ENCODE measurements at regions not wholly inside any gene's neighbourhood (a gene's known extent, or its start where the extent isn't known, plus 50 kb on each side); places are given as distances from the start of the nearest gene placed in this dataset.

- peaks cover 14% of the 10 kb centered on the region for H3K27me3 ChIP-seq (ENCODE audit: insufficient read depth, low read length)
- no peak overlapping the region for H3K4me3 ChIP-seq (ENCODE audit: low read length)
- H3K4me1 ChIP-seq (ENCODE audit: insufficient read depth, low read length): no peaks in the 10 kb centered on the region
- no peak overlapping the region for H2AFZ ChIP-seq (ENCODE audit: low read depth, low read length)
- H3K36me3 ChIP-seq (ENCODE audit: insufficient read depth, low read length): no peaks in the 10 kb centered on the region
- no peaks in the 10 kb centered on the region for H3K9me3 ChIP-seq (ENCODE audit: low read length)
These were observed 75.2 kb downstream of the RBFOX3 start for GRCh38 chr17:79535728-79536025.

- peaks cover 13% of the 10 kb centered on the region for H3K27me3 ChIP-seq (ENCODE audit: insufficient read depth, low read length)
- H3K9me3 ChIP-seq (ENCODE audit: low read length): no peaks in the 10 kb centered on the region
- no peak overlapping the region for H2AFZ ChIP-seq (ENCODE audit: low read depth, low read length)
- no peaks in the 10 kb centered on the region for H3K4me1 ChIP-seq (ENCODE audit: insufficient read depth, low read length)
- H3K4me3 ChIP-seq (ENCODE audit: low read length): no peak overlapping the region
- no peaks in the 10 kb centered on the region for H3K36me3 ChIP-seq (ENCODE audit: insufficient read depth, low read length)
These were observed 75.8 kb downstream of the RBFOX3 start for GRCh38 chr17:79534851-79535727.

GRCh38 chr17:79534111-79534510, 76.7 kb downstream of the RBFOX3 start:
- Histone ChIP-seq H3K4me3 (ENCODE audit: low read length) (no peak overlapping the region), H3K9me3 (ENCODE audit: low read length) (no peaks in the 10 kb centered on the region), H3K27me3 (ENCODE audit: insufficient read depth, low read length) (peaks cover 10% of the 10 kb centered on the region), H3K4me1 (ENCODE audit: insufficient read depth, low read length) (no peaks in the 10 kb centered on the region), H2AFZ (ENCODE audit: low read depth, low read length) (no peak overlapping the region), H3K36me3 (ENCODE audit: insufficient read depth, low read length) (no peaks in the 10 kb centered on the region)

GRCh38 chr17:79533116-79533515, 77.7 kb downstream of the RBFOX3 start:
- Histone ChIP-seq H3K27me3 (ENCODE audit: insufficient read depth, low read length) (peaks cover 10% of the 10 kb centered on the region), H3K9me3 (ENCODE audit: low read length) (no peaks in the 10 kb centered on the region), H3K4me1 (ENCODE audit: insufficient read depth, low read length) (no peaks in the 10 kb centered on the region), H3K4me3 (ENCODE audit: low read length) (no peak overlapping the region), H2AFZ (ENCODE audit: low read depth, low read length) (no peak overlapping the region), H3K36me3 (ENCODE audit: insufficient read depth, low read length) (no peaks in the 10 kb centered on the region)

- Histone ChIP-seq H3K27me3 (ENCODE audit: insufficient read depth, low read length) (peaks cover 10% of the 10 kb centered on the region), H3K9me3 (ENCODE audit: low read length) (no peaks in the 10 kb centered on the region), H2AFZ (ENCODE audit: low read depth, low read length) (no peak overlapping the region), H3K36me3 (ENCODE audit: insufficient read depth, low read length) (no peaks in the 10 kb centered on the region), H3K4me1 (ENCODE audit: insufficient read depth, low read length) (no peaks in the 10 kb centered on the region), H3K4me3 (ENCODE audit: low read length) (no peak overlapping the region)
These were observed 78.6 kb downstream of the RBFOX3 start for GRCh38 chr17:79532107-79532790.

- no peak overlapping the region for H3K4me3 ChIP-seq (ENCODE audit: low read length)
- H3K4me1 ChIP-seq (ENCODE audit: insufficient read depth, low read length): no peaks in the 10 kb centered on the region
- H2AFZ ChIP-seq (ENCODE audit: low read depth, low read length): no peak overlapping the region
- peaks cover 14% of the 10 kb centered on the region for H3K27me3 ChIP-seq (ENCODE audit: insufficient read depth, low read length)
- no peaks in the 10 kb centered on the region for H3K9me3 ChIP-seq (ENCODE audit: low read length)
- no peaks in the 10 kb centered on the region for H3K36me3 ChIP-seq (ENCODE audit: insufficient read depth, low read length)
These were observed 79.4 kb downstream of the RBFOX3 start for GRCh38 chr17:79531191-79532095.

- peaks cover 20% of the 10 kb centered on the region for H3K27me3 ChIP-seq (ENCODE audit: insufficient read depth, low read length)
These were observed 80.3 kb downstream of the RBFOX3 start for GRCh38 chr17:79530361-79531105.

GRCh38 chr17:79529661-79530081, 81.2 kb downstream of the RBFOX3 start:
- Histone ChIP-seq H3K9me3 (ENCODE audit: low read length) (no peaks in the 10 kb centered on the region), H3K27me3 (ENCODE audit: insufficient read depth, low read length) (peaks cover 18% of the 10 kb centered on the region), H3K4me1 (ENCODE audit: insufficient read depth, low read length) (no peaks in the 10 kb centered on the region), H3K36me3 (ENCODE audit: insufficient read depth, low read length) (no peaks in the 10 kb centered on the region), H3K4me3 (ENCODE audit: low read length) (no peak overlapping the region), H2AFZ (ENCODE audit: low read depth, low read length) (no peak overlapping the region)

More at GRCh38 chr17:79530361-79531105, 80.3 kb downstream of the RBFOX3 start:
- no peak overlapping the region for H2AFZ ChIP-seq (ENCODE audit: low read depth, low read length)
- H3K4me1 ChIP-seq (ENCODE audit: insufficient read depth, low read length): no peaks in the 10 kb centered on the region
- no peak overlapping the region for H3K4me3 ChIP-seq (ENCODE audit: low read length)
- H3K36me3 ChIP-seq (ENCODE audit: insufficient read depth, low read length): no peaks in the 10 kb centered on the region
- H3K9me3 ChIP-seq (ENCODE audit: low read length): no peaks in the 10 kb centered on the region

GRCh38 chr17:79528592-79529125, 82.2 kb downstream of the RBFOX3 start:
- Histone ChIP-seq H3K27me3 (ENCODE audit: insufficient read depth, low read length) (peaks cover 21% of the 10 kb centered on the region), H3K9me3 (ENCODE audit: low read length) (no peaks in the 10 kb centered on the region), H3K36me3 (ENCODE audit: insufficient read depth, low read length) (no peaks in the 10 kb centered on the region), H2AFZ (ENCODE audit: low read depth, low read length) (no peak overlapping the region), H3K4me1 (ENCODE audit: insufficient read depth, low read length) (no peaks in the 10 kb centered on the region), H3K4me3 (ENCODE audit: low read length) (no peak overlapping the region)

GRCh38 chr17:79527306-79527705, 83.5 kb downstream of the RBFOX3 start:
- Histone ChIP-seq H3K36me3 (ENCODE audit: insufficient read depth, low read length) (no peaks in the 10 kb centered on the region), H3K27me3 (ENCODE audit: insufficient read depth, low read length) (peaks cover 27% of the 10 kb centered on the region), H3K4me1 (ENCODE audit: insufficient read depth, low read length) (no peaks in the 10 kb centered on the region), H3K9me3 (ENCODE audit: low read length) (no peaks in the 10 kb centered on the region), H2AFZ (ENCODE audit: low read depth, low read length) (no peak overlapping the region), H3K4me3 (ENCODE audit: low read length) (no peak overlapping the region)

- no peak overlapping the region for H2AFZ ChIP-seq (ENCODE audit: low read depth, low read length)
- H3K36me3 ChIP-seq (ENCODE audit: insufficient read depth, low read length): no peaks in the 10 kb centered on the region
- H3K9me3 ChIP-seq (ENCODE audit: low read length): no peaks in the 10 kb centered on the region
- H3K4me1 ChIP-seq (ENCODE audit: insufficient read depth, low read length): no peaks in the 10 kb centered on the region
- peaks cover 35% of the 10 kb centered on the region for H3K27me3 ChIP-seq (ENCODE audit: insufficient read depth, low read length)
- no peak overlapping the region for H3K4me3 ChIP-seq (ENCODE audit: low read length)
These were observed 84.8 kb downstream of the RBFOX3 start for GRCh38 chr17:79525793-79526677.
